NOMO-1 (cell line): ENCODE measurements at regions not wholly inside any gene's neighbourhood (a gene's known extent, or its start where the extent isn't known, plus 50 kb on each side); places are given as distances from the start of the nearest gene placed in this dataset.

Source experiments
- DNase-seq, 2 experiments: peaks; one replicate each; lab custom pipeline; 2025; ENCODE audit not compliant: unreplicated experiment in 2 of 2; lab: John Stamatoyannopoulos, UW

- DNase-seq: no peak
Observed at GRCh38 chr3:34219556-34219955, 421.1 kb downstream of the PDCD6IP start.

- DNase-seq: no peak
Observed at GRCh38 chr3:34225821-34226366, 427.5 kb downstream of the PDCD6IP start.

DNA sequence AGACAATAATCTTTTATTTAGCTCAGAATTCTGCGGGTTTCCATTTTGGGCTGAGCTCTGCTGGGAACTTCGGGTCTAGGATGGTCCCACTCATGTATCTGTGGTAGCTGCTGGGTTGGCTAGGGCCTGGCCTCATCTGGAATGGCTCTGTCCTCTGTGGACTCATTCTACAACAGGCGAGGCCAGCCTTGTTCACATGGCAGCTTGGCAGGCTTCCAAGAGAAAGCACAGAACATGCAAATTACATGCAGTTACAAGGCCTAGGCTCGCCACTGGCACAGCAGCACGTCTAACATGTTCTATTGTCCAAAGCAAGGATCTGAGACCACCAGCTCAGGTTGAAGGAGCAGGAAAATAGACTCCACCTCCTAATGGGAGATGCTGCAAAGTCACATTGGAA is 431.4 kb downstream of the PDCD6IP start:
- DNase-seq: no peak

DNA sequence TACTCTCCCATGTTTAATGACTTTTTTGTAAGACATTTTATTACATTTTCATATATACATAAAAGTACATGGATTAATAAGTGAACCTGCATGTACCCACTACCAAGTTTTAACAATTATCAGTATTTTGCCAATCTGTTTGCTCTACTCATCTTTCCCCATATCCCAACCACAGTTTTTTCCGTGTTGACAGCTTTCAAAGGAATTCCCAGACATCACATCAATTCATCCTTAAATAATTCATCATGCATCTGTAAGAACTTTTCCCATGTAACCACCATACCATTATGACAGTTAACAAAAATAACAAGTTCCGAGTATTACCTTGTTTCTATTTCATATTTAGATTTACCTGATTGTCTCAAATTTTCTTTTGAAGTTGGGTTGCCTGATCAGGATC is 436.7 kb downstream of the PDCD6IP start:
- no peak for DNase-seq

- DNase-seq: no peak
Observed at GRCh38 chr3:34237946-34238345, 439.5 kb downstream of the PDCD6IP start.

- no peak for DNase-seq
Observed at GRCh38 chr3:34238407-34238806, 440.0 kb downstream of the PDCD6IP start.

DNA sequence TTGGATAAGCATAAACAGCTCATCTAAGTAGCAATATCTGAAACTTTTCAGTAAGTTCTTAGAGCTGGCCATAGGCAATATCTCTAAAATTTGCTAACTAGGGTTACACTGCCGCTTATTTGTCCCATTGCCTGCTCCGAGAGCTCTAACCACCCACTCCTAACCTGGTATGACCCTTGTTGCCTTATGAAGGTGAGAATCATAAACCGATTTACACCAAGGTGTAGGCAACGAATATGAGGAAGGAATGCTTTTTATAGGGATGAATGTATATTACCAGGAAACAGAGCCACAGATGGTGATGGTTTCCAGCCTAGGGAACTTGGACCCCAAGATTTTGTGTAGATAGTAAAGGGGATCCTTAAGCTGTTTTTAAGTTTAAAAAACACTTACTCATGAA is 440.9 kb downstream of the PDCD6IP start:
- no peak for DNase-seq

GRCh38 chr3:34239875-34240274 is 441.4 kb downstream of the PDCD6IP start:
- no peak for DNase-seq

DNA sequence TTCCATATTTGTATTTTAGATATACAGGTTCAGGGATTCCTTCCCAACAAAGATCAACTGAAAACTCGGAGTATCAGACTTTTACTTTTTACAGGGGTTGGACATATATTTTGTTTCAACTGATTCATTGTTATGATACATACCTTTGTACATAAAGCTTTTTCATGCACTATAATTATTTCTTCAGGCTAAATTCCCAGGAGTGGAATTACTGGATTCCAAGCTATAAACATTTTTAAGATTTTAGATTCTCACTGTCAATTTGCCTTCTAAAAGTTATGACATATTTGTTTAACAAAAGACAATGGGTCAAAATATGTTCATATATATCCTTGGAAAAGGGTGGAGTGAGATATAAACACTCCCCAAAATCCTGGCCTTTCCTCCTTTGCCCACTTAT is 449.0 kb downstream of the PDCD6IP start:
- no peak for DNase-seq

DNA sequence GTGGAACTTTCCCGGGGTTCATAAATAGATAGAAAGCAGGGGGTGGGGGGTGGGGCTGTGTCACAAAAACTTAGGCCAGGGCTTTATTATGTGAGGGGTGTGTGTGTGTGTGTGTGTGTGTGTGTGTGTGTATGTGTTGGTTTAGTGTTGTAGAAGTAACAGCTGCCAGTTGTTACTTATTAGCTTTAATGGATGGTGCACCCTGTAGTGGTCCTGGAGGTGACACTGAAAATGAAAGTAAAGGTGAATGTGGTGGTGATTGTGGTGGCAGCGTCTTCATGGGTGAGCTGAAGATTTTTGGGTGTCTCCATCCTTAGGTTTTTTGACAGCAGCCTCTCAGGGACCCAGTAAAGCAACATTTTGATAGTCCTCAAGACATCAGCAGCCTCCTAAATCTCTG is 449.9 kb downstream of the PDCD6IP start:
- DNase-seq: no peak

DNA sequence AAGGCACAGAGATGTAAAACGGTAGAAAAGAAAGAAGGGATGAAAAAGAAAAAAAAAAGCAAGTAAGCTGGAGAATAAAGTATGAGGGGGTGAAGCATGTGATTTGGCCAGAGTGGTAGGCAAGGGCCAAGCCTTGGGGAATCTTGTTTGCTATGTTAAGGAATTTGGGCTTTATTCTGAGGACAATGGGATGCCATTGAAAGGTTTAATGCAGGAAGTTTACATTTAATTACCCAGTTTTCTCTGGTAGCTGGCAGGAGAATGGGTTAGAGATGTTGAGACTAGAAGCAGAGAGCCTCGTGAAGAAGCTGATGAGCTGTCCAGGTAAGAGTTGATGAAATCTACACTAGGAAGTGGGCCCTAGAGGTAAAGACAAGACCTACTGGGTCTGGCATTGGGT is 455.9 kb downstream of the PDCD6IP start:
- DNase-seq: no peak

- no peak for DNase-seq
Observed at GRCh38 chr3:34256021-34256420, 457.6 kb downstream of the PDCD6IP start.

DNA sequence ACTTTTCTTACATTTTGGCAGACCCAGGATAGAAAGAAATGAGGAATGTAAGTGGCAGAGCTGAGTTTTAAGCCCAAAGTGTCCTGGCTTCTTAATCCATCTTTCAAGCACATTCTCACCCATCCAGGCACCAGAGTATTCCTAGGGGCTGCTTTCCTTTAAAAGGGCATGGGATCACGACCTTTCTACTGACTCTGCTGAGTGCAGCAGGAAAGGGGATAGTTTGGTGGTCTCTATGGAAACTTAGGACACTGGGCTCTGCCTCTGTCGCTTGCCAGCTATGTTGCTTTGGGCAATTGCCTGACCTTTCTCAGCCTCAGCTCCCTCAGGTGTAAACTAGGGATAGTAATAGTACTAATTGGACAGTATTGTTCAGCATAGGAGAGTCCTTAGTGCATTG is 458.4 kb downstream of the PDCD6IP start:
- DNase-seq: no peak

GRCh38 chr3:34258271-34258998 is 460.0 kb downstream of the PDCD6IP start:
- DNase-seq: no peak

DNA sequence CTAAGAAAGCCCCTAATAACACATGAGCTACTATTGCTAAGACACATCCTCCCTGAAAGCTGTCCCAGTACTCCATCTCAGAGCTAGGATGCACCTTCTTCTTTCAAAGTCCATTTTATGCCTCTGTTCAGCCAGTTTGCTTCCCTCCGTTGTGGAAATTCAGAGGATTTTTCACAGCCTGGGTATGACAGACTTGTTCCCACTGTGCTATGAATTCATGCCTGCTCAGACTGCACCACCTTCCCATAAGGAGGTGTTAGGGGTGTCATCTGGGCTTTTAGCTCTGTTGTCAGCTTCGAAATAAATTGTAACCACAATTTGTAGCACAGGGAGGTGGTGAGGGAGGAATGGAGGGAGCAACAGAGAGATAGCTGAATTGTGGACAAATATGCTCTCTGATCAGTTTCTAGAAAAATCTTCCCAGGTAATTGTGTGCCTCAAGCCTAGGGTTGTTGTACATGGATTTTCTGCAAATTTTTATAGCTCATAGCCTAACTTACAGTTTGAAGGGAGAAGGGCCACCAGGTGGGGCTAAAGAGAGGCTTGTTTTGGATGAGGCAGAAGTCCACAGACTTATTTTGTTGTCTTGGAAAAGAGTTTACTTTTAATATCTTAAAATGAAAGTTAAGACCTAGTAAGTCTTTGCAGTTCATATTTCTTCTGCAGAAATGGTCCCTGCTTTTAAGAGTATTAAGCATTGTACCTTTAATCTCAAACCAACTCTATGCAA is 462.0 kb downstream of the PDCD6IP start:
- peak; percentile 33 to 34 for DNase-seq

- DNase-seq: no peak
Observed at GRCh38 chr3:34261001-34261385, 462.6 kb downstream of the PDCD6IP start.

DNA sequence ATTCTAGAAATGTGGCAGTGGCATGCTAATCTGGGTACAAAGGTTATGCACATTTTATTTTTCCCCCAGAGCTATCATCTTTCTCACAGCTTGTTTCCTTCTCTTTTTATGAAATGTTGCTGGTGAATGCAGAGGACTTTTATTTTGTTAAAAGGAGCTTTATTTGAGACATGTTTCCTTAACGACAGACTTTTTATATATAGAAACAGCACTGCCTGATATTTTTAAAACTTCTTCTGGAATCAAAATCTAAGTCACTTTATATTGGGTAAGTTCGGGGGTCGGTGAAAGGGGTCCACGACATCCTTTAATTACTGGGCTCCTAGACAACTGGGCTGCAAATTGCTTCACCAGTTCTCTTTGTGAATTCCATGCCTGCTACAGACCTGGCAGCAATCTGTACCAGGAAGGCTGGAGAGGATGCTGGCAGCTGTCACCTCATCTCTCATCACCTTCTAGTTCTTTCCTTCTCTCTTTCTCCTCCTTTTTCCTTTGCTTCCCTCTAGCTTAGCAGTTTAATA is 464.7 kb downstream of the PDCD6IP start:
- DNase-seq: peak; percentile 23 to 62

- DNase-seq: peak; percentile 24 to 68
Observed at GRCh38 chr3:34264337-34265041, 466.1 kb downstream of the PDCD6IP start.

DNA sequence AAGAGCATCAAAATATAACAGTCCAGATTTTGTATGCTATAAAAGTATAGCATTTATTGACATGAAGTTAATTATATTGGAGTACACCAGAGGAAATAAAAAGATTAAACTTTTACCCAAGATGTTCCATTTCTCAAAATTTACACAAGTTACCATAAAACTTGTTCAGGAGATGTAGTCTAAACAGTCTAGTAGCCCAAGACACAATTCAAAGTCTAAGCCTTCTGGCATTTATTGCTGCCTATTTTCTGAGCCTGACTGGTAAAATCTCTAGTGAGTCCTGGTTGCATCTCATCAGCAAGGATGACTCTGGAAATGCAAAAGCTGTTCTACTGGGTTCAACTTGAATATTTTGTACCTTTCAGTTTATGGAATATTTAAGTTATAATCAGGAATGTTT is 468.7 kb downstream of the PDCD6IP start:
- DNase-seq: no peak

DNA sequence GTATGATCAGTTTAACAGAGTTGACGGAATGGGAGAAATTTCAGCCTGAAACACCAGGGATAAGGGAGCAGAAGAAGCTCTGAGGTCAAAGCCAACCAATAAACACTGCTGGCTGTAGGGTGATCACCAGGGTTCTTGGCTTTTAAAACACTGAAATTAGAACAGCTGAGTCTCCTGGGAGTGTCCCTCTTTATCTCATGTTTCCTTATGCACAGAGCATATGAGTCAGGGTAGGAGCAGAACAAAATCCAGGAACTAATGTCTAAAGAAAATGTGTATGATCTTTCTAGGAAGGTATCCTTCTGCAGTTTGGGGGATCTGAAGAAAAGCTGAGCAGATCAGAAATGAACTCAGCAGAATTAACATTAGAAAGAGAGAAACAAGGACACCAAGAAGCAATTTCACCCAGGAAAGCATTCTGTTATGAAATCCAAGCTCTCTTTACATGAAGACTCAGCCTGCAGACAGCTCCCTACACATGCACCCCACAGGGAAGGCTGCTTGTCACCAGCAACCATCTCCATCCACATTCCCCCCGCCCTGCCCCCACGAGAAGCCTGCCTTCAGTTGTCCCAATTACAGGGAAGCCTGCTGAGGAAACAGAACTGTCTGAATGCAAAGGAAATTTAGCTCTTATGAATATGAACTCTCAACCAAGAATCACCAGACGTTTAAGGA is 469.7 kb downstream of the PDCD6IP start:
- DNase-seq: no peak

DNA sequence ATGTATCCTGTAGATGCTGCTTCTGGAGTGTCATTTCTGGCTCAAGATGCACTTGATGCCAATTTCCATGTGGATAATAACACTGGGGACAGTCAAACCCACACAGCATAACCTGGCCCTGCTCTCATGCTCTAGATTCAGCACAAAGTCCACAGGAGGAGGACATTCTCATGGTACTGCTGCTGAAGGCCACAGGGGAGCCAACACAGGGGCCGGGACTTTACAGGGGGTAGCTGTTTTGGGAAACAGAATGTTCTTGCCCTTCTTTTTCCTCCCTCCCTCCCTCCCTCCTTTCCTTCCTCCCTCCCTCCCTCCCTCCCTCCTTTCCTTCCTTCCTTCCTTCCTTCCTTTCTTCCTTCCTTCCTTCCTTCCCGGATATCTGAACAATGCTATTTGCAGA is 477.4 kb downstream of the PDCD6IP start:
- no peak for DNase-seq
